GM21576 (cell line): ENCODE measurements at regions not wholly inside any gene's neighbourhood (a gene's known extent, or its start where the extent isn't known, plus 50 kb on each side); places are given as distances from the start of the nearest gene placed in this dataset.

ENCODE experiments used
- ATAC-seq: cut with Tn5 transposase; IDR thresholded peaks from one replicate; pipeline ENCODE4 v1.9.1; 2021; ENCODE audit warnings: mild to moderate bottlenecking, moderate library complexity; ENCODE audit not compliant: unreplicated experiment

GRCh38 chr13:42658019-42658418, 84.1 kb downstream of the TNFSF11 start:
- ATAC-seq: no peak

GRCh38 chr13:42660333-42660965, 86.5 kb downstream of the TNFSF11 start:
- ATAC-seq: no peak

GRCh38 chr13:42667638-42668037, 93.7 kb downstream of the TNFSF11 start:
- ATAC-seq: no peak

DNA sequence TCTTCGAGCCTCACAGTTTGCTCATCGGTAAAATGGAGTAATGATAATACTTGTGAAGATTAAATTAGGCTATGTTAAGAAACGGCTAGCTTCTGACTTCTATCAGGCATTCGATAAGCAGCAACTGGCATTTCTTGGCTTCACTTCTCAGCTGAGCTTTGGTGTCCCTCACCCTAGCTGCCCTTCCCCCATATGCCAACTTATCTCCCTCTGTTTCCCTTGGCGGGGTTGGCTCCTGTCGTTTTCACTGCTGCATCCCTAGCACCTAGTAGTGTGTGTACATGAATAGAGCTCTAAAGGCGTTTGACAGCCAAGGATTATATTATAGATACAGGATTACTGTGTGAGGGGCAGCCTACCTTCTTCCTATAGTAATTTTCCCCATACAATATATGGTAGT, 97.5 kb downstream of the TNFSF11 start:
- no peak for ATAC-seq

DNA sequence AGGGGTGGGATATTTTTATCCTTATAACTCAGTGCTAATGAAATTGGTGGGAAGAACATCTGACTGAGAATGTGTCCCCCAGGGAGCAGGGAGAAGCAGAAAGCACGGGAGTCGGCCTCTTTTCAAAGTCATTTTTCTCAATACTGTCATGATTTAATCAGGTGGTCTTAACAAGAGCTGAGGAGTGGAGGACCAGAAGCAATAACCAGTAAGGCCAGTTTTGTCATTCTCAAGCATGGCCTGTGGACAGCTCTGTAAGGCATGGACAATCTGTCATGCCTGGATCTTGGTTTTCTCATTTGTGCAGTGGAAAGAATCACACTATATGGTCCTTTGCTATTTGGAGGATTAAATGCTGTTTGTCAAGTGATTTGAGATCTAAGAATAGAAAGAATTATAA, 99.7 kb downstream of the TNFSF11 start:
- ATAC-seq: no peak

DNA sequence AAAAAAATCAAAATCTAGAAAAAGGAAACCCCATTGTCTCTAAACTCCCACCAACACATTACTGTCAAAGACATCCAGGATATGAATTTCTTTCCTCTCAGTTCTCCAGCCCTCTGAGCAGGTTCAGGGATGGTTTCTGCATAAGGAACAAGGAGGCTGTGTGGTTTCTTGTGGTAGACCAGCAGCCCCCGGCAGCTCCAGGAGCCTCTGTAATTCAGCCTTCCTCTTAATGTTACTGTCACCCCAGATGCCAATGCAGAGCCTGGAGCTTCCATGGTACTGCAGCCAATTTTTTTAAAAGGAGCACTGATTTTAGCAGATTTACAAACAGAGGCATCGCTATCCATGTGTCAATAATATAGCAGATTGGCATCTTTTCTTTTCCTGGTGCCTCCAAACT, 100.6 kb upstream of the FAM216B start:
- ATAC-seq: no peak

DNA sequence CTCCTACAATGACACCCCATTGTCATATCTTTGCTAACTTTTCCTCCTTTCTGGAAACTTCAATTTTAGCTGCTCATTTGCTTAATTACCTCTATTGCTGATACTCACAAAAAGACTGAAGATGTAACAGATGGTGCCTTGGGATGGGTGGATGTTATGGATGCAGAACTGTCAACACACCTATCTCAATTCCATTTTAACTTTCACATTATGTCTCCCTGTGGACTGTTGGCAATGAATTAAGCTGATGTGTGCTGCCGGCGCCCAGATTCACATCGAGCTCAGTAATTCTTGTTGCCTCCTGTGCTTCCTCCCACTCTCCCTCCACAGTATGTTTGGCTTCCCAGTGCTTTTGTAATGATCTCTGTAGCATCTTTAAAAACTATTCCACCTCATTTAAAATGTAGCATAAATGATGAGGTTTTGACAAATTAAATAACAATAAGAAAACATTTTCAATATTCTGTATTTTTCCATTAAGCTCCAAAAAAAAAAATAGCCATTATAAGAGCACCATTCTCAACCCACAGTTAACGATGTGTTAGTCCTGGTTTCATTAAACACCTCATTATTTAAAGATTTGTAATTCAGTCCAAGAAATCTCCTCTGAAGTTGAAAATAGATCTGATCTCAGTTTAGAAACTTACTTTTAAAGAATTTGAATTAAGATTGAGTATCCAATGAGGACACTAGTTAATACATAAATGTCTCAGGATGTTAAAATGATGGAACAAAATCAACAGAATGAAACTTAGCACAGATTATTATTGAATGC, 99.9 kb upstream of the FAM216B start:
- no peak for ATAC-seq

GRCh38 chr13:42684226-42684625, 97.2 kb upstream of the FAM216B start:
- ATAC-seq: no peak

DNA sequence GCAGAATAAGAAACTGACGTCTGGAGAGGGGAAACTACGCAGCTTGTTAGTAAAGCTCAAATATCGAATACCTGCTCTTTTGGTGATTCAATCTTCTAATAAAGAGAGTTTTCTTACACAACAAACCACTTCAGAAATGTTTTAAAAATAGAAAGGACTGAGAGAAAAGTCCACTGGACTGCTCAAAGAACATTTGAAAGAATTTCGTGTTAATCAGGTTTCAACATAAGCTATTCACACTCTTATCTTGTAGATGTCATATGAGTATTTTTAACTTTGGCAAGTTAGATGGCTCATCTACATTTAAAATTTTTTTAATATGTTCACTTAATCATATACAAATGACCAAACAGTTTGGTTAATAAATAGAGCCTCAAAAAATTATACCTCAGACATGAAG, 95.6 kb upstream of the FAM216B start:
- ATAC-seq: no peak

- no peak for ATAC-seq
These were observed 95.2 kb upstream of the FAM216B start for GRCh38 chr13:42686165-42686564.

- no peak for ATAC-seq
These were observed 92.6 kb upstream of the FAM216B start for GRCh38 chr13:42688821-42689220.

DNA sequence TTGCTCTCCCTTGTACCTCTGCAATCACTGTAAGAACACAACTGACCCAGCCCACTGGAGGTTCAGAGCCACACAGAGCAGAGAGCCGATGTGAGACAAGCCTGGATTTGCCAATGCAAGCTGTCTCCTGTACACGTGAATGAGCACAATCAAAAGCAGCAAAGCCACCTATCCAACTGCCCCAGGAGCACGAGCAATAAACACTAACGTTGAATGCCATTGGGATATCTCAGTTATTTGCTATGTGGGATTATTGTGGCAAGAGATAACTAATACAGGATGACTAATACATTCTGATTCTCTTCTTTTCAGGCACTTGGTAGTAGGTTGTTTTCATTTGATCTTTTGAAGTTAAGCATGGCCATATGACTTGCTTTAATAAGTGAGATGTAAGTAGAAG, 85.2 kb upstream of the FAM216B start:
- ATAC-seq: no peak

DNA sequence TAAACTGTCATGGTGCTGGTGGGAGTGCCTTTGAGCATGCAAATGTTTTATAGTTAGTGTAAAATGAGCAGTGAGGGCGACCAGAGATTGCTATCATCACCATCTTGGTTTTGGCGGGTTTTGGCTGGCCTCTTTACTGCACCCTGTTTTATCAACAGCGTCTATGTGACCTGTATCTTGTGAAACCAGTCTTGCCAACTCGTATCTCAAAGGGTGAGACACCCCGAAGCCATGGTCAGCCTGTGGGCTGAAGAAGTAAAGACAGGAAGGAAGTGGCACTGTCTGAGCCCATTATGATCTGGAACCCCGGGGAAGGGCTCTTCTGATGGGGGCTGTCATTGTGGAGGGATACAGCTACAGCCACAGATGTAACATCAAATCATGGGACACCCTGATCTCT, 81.5 kb upstream of the FAM216B start:
- no peak for ATAC-seq

DNA sequence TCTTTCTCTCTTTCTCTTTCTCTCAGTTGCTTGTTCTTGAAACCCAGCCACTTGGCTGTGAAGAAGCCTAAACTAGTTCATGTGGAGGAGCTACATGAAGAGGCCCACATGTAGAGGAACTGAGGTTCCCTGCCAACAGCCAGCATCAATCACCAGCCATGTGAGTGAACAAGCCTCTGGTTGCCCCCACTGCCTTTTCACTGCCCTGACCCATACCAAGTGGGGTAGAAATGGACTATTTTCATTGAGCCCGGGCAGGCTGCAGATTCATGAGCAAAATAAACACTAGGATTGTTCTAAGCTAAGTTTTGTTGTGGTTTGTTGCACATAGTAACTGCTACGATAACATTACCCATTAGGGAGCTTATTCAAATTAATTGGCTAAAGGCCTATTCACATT, 78.7 kb upstream of the FAM216B start:
- ATAC-seq: no peak

GRCh38 chr13:42703740-42704139, 77.6 kb upstream of the FAM216B start:
- ATAC-seq: no peak

GRCh38 chr13:42706286-42706685, 75.1 kb upstream of the FAM216B start:
- ATAC-seq: no peak

DNA sequence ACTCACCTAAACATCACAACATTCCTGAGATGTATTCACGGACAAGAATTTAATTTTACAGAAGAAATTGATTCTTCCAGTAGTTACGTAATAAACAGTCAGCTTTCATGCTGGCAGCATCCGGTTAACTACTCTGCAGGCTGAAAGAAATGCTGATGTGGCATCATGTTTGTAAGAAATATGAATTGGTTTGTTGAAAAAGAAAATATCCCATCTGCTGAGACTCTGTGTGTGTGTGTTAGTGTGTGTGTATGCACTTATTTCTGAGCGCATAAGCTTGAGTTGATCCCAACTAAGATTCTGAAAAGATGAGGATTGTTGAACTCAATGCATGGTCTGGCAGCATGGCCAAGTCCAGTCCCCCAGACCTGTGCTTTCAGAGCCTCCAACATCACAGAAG, 74.3 kb upstream of the FAM216B start:
- no peak for ATAC-seq

DNA sequence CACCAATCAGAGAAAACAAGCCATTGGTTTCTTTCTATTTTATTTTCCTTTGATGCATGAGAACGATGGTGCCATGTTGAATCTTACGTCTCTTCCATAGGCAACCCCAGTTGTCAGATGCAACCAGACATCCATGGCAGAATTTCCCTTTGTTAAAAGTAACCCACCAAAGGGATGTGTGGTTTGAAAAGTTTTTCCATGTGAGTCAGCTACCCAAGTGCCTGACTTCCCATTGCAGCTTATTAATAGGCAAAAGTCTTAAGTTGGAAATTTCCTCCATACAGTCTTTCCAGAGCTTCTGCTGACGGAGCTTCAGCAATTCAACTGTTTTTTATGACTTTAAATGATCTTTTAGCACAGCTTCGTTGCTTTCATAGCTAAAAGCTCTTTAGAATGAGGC, 73.8 kb upstream of the FAM216B start:
- ATAC-seq: no peak

GRCh38 chr13:42708391-42708790, 73.0 kb upstream of the FAM216B start:
- ATAC-seq: no peak

- no peak for ATAC-seq
These were observed 72.1 kb upstream of the FAM216B start for GRCh38 chr13:42709276-42709675.

DNA sequence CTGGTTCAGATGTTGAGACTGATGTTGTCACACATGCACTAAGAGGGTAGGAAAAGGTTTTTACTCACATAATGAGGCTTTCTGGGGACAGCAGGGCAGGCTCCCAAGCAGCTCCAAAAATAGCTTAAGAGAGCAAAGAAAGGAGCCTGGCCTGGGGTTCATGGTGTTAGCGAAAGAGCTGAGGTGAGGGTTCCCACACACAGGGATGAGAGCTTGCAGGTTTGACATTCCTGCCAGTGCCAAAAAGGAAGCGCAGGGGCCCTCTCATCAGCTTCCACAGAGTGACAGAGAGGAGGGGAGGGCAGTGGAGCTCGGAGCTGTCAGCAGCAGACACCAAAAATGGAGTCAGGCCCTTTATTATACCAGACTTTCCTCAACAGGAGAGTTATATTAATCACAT, 65.5 kb upstream of the FAM216B start:
- ATAC-seq: no peak

- ATAC-seq: no peak
These were observed 64.2 kb upstream of the FAM216B start for GRCh38 chr13:42717176-42717575.
